ENCODE measurements at regions not wholly inside any gene's neighbourhood (a gene's known extent, or its start where the extent isn't known, plus 50 kb on each side); places are given as distances from the start of the nearest gene placed in this dataset.

- TF ChIP-seq, protein P1, sequence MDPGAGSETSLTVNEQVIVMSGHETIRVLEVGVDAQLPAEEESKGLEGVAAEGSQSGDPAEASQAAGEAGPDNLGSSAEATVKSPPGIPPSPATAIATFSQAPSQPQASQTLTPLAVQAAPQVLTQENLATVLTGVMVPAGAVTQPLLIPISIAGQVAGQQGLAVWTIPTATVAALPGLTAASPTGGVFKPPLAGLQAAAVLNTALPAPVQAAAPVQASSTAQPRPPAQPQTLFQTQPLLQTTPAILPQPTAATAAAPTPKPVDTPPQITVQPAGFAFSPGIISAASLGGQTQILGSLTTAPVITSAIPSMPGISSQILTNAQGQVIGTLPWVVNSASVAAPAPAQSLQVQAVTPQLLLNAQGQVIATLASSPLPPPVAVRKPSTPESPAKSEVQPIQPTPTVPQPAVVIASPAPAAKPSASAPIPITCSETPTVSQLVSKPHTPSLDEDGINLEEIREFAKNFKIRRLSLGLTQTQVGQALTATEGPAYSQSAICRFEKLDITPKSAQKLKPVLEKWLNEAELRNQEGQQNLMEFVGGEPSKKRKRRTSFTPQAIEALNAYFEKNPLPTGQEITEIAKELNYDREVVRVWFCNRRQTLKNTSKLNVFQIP (CRISPR knock-in tag; IDR thresholded peaks at IDR 0.05; ENCODE audit: borderline replicate concordance, low read depth) = no peak
- TF ChIP-seq ZNF8 (CRISPR knock-in tag; IDR thresholded peaks at IDR 0.05) = no peak
Observed at GRCh38 chr12:33671676-33672075, 232.1 kb upstream of the SYT10 start.
